ENCODE measurements at regions not wholly inside any gene's neighbourhood (a gene's known extent, or its start where the extent isn't known, plus 50 kb on each side); places are given as distances from the start of the nearest gene placed in this dataset.

- no peak for TF ChIP-seq CTCF (conservative IDR thresholded peaks at IDR 0.05; ENCODE audit: low read depth, low read length)
- H3K4me3 ChIP-seq (ENCODE audit: low read depth, low read length), result no peak overlapping the region
- DNase-seq (ENCODE audit: low read depth), result no peak
These were observed 205.9 kb downstream of the HS3ST3A1 start for GRCh38 chr17:13395862-13396261.

- DNase-seq (ENCODE audit: low read depth), result no peak
- TF ChIP-seq CTCF (conservative IDR thresholded peaks at IDR 0.05; ENCODE audit: low read depth, low read length), result no peak
- no peak overlapping the region for H3K4me3 ChIP-seq (ENCODE audit: low read depth, low read length)
These were observed 206.4 kb downstream of the HS3ST3A1 start for GRCh38 chr17:13395346-13395745.

- H3K4me3 ChIP-seq (ENCODE audit: low read depth, low read length), result no peak overlapping the region
- no peak for DNase-seq (ENCODE audit: low read depth)
- TF ChIP-seq CTCF (conservative IDR thresholded peaks at IDR 0.05; ENCODE audit: low read depth, low read length), result no peak
These were observed 207.7 kb downstream of the HS3ST3A1 start for GRCh38 chr17:13393841-13394710.

GRCh38 chr17:13387952-13388351, 213.8 kb downstream of the HS3ST3A1 start:
- H3K4me3 ChIP-seq (ENCODE audit: low read depth, low read length), result no peak overlapping the region
- no peak for TF ChIP-seq CTCF (conservative IDR thresholded peaks at IDR 0.05; ENCODE audit: low read depth, low read length)
- DNase-seq (ENCODE audit: low read depth), result no peak

GRCh38 chr17:13387236-13387635, 214.5 kb downstream of the HS3ST3A1 start:
- TF ChIP-seq CTCF (conservative IDR thresholded peaks at IDR 0.05; ENCODE audit: low read depth, low read length), result no peak
- no peak overlapping the region for H3K4me3 ChIP-seq (ENCODE audit: low read depth, low read length)
- DNase-seq (ENCODE audit: low read depth), result no peak

- no peak for DNase-seq (ENCODE audit: low read depth)
- TF ChIP-seq CTCF (conservative IDR thresholded peaks at IDR 0.05; ENCODE audit: low read depth, low read length), result no peak
- H3K4me3 ChIP-seq (ENCODE audit: low read depth, low read length), result no peak overlapping the region
These were observed 216.2 kb downstream of the HS3ST3A1 start for GRCh38 chr17:13385481-13385911.

GRCh38 chr17:13384626-13385025, 217.1 kb downstream of the HS3ST3A1 start:
- no peak for DNase-seq (ENCODE audit: low read depth)
- TF ChIP-seq CTCF (conservative IDR thresholded peaks at IDR 0.05; ENCODE audit: low read depth, low read length), result no peak
- H3K4me3 ChIP-seq (ENCODE audit: low read depth, low read length), result no peak overlapping the region
